HepG2 (cell line): ENCODE measurements at regions not wholly inside any gene's neighbourhood (a gene's known extent, or its start where the extent isn't known, plus 50 kb on each side); places are given as distances from the start of the nearest gene placed in this dataset.

ENCODE experiments used
- ATAC-seq: fragments of 200-7000 bp; cut with Tn5 transposase; 3 replicates; pipeline ENCODE4 v1.9.1; 2020; ENCODE audit warnings: mild to moderate bottlenecking, moderate library complexity
- BruUV-seq: library from RNA; stranded (reverse); fragments of 400-500 nt; replicated peaks from 2 replicates; lab custom pipeline; 2021; lab: Mats Ljungman, UMichigan
- CTCF ChIA-PET: fragments of 300-600 bp; formaldehyde crosslinking; extraction: SDS; loops from one replicate; lab custom pipeline; 2021; ENCODE audit warnings: low total read pairs, inconsistent platforms, low intra/inter-chr PET ratio; lab: Yijun Ruan, JAX
- POLR2A ChIA-PET: fragments of 350-600 bp; sonication (Branson Sonifier 250); formaldehyde crosslinking; loops from one replicate; lab custom pipeline; 2020; ENCODE audit warnings: antibody characterized with exemption, inconsistent platforms; lab: Yijun Ruan, JAX
- DNase-seq: peaks from one replicate; pipeline ENCODE4 v3.0.0-alpha.2; 2015; ENCODE audit warnings: low spot score
- FAIRE-seq: peaks from 3 replicates; lab custom pipeline; 2011; peaks lifted over from hg19 to GRCh38; lab: Jason Lieb, UNC
- H2AFZ ChIP-seq: one replicate; pipeline ENCODE4 v1.6.1; 2011; ENCODE audit warnings: low read length, inconsistent platforms
- H3K27ac ChIP-seq: fragments of 300-600 bp; 3 replicates; pipeline ENCODE4 v1.8.0; 2011; ENCODE audit warnings: mixed run types, mild to moderate bottlenecking, mixed read lengths, low read length, inconsistent platforms; ENCODE audit not compliant: insufficient read depth; ENCODE audit errors: extremely low read length
- H3K27me3 ChIP-seq, 2 experiments: fragments of 200-600 bp in 1 of 2; 2 replicates in 1 of 2; 3 replicates in 1 of 2; pipeline versions ENCODE4 v1.6.0 to v1.8.0; 2011; ENCODE audit warnings: low read length in 2 of 2, mild to moderate bottlenecking in 2 of 2, moderate library complexity in 2 of 2, inconsistent platforms in 1 of 2; ENCODE audit not compliant: insufficient read depth in 2 of 2, control insufficient read depth in 1 of 2
- H3K36me3 ChIP-seq, 2 experiments: fragments of 200-600 bp in 1 of 2; replicated peaks in 1 of 2; 2 replicates in 1 of 2; 3 replicates in 1 of 2; pipeline versions ENCODE4 v1.5.1 to v1.8.0; 2011; ENCODE audit warnings: low read length in 2 of 2, inconsistent platforms in 1 of 2; ENCODE audit not compliant: insufficient read depth in 2 of 2, control insufficient read depth in 1 of 2
- H3K4me1 ChIP-seq: 2 replicates; pipeline ENCODE4 v1.5.1; 2012; ENCODE audit warnings: low read length, inconsistent platforms; ENCODE audit not compliant: insufficient read depth
- H3K4me2 ChIP-seq: 2 replicates; pipeline ENCODE4 v1.6.0; 2011; ENCODE audit warnings: low read depth, low read length, inconsistent platforms
- H3K4me3 ChIP-seq, 3 experiments: fragments of 200-600 bp in 1 of 3; sonication (generic), shearing (Covaris generic) in 1 of 3; replicated peaks in 1 of 3; 2 replicates each; pipeline ENCODE4 v1.5.1; 2011 to 2016; ENCODE audit warnings: low read length in 3 of 3, inconsistent platforms in 2 of 3, low read depth in 2 of 3, mild to moderate bottlenecking in 2 of 3, control low read depth in 1 of 3, mixed read lengths in 1 of 3; ENCODE audit not compliant: insufficient read depth in 1 of 3
- H3K79me2 ChIP-seq: one replicate; pipeline ENCODE4 v1.6.1; 2011; ENCODE audit warnings: low read length, inconsistent platforms; ENCODE audit not compliant: insufficient read depth
- H3K9ac ChIP-seq: 2 replicates; pipeline ENCODE4 v1.6.0; 2011; ENCODE audit warnings: mild to moderate bottlenecking, low read depth, low read length, inconsistent platforms; ENCODE audit not compliant: insufficient read depth
- H3K9me3 ChIP-seq: 2 replicates; pipeline ENCODE4 v1.5.1; 2012; ENCODE audit warnings: mild to moderate bottlenecking, low read length
- H4K20me1 ChIP-seq: 2 replicates; pipeline ENCODE4 v1.6.0; 2011; ENCODE audit warnings: inconsistent platforms, mild to moderate bottlenecking, low read length, moderate library complexity; ENCODE audit not compliant: insufficient read depth
- AGO2 ChIP-seq: fragments of 200-400 bp; formaldehyde crosslinking; optimal IDR thresholded peaks from 2 replicates; pipeline ENCODE3; 2017; ENCODE audit warnings: mild to moderate bottlenecking, low read depth, low read length, moderate library complexity
- ATF2 ChIP-seq: sonication (generic); formaldehyde crosslinking; IDR thresholded peaks from 2 replicates; pipeline ENCODE4 v1.4.0; 2020; ENCODE audit warnings: missing genetic modification reagents
- EED ChIP-seq: sonication (generic); formaldehyde crosslinking; IDR thresholded peaks from 2 replicates; pipeline ENCODE4 v1.5.0; 2020; ENCODE audit warnings: mild to moderate bottlenecking, missing genetic modification reagents
- HES4 ChIP-seq: sonication (generic); formaldehyde crosslinking; IDR thresholded peaks from 2 replicates; pipeline ENCODE4 v1.9.0; 2021; ENCODE audit warnings: mild to moderate bottlenecking, missing genetic modification reagents, borderline replicate concordance
- ISL2 ChIP-seq: sonication (generic); formaldehyde crosslinking; IDR thresholded peaks from 2 replicates; pipeline ENCODE4 v1.5.0; 2020; ENCODE audit warnings: missing genetic modification reagents
- NFE2L1 ChIP-seq: sonication (generic); formaldehyde crosslinking; IDR thresholded peaks from 2 replicates; pipeline ENCODE4 v1.4.0; 2020; ENCODE audit warnings: missing genetic modification reagents, mild to moderate bottlenecking, borderline replicate concordance
- PAF1 ChIP-seq: IDR thresholded peaks from 2 replicates; pipeline ENCODE4 v1.6.1; 2016; ENCODE audit warnings: missing genetic modification reagents, missing compliant biosample characterization
- RELA ChIP-seq: sonication (generic); formaldehyde crosslinking; IDR thresholded peaks from 2 replicates; pipeline ENCODE4 v1.4.0; 2020; ENCODE audit warnings: missing genetic modification reagents
- RNF2 ChIP-seq: fragments of 450-650 bp; conservative IDR thresholded peaks from 2 replicates; pipeline ENCODE4 v1.6.1; 2016; ENCODE audit warnings: low read depth
- SAFB2 ChIP-seq: sonication (generic); formaldehyde crosslinking; IDR thresholded peaks from 2 replicates; pipeline ENCODE4 v1.5.1; 2020; ENCODE audit warnings: missing genetic modification reagents, low read depth, mild to moderate bottlenecking, borderline replicate concordance
- SMAD1 ChIP-seq: sonication (generic); formaldehyde crosslinking; IDR thresholded peaks from 2 replicates; pipeline ENCODE4 v1.4.0; 2020; ENCODE audit warnings: missing genetic modification reagents, low read depth, mild to moderate bottlenecking, borderline replicate concordance
- SP1 ChIP-seq, 2 experiments: fragments of 450-650 bp in 1 of 2; sonication (generic) in 1 of 2; formaldehyde crosslinking in 1 of 2; IDR thresholded peaks; 2 replicates each; pipeline versions ENCODE4 v1.4.0 to v1.6.1; 2016 to 2020; ENCODE audit warnings: missing genetic modification reagents in 1 of 2
- YY1 ChIP-seq: IDR thresholded peaks from 2 replicates; pipeline ENCODE4 v1.6.1; 2011; ENCODE audit warnings: low read length, low read depth, moderate library complexity, mild to moderate bottlenecking; ENCODE audit not compliant: insufficient read depth, insufficient replicate concordance
- ZNF160 ChIP-seq: sonication (generic); formaldehyde crosslinking; IDR thresholded peaks from 2 replicates; pipeline ENCODE4 v1.8.0; 2022; ENCODE audit warnings: mild to moderate bottlenecking, inconsistent platforms, missing genetic modification reagents
- ZNF20 ChIP-seq: sonication (generic); formaldehyde crosslinking; IDR thresholded peaks from 2 replicates; pipeline ENCODE4 v1.4.0; 2020; ENCODE audit warnings: mild to moderate bottlenecking, moderate library complexity, missing genetic modification reagents
- ZNF24 ChIP-seq: fragments of 450-650 bp; IDR thresholded peaks from 2 replicates; pipeline ENCODE4 v1.6.1; 2017; ENCODE audit warnings: antibody characterized with exemption, mild to moderate bottlenecking
- ZNF33A ChIP-seq: sonication (generic); formaldehyde crosslinking; IDR thresholded peaks from 2 replicates; pipeline ENCODE4 v1.5.1; 2020; ENCODE audit warnings: missing genetic modification reagents, mild to moderate bottlenecking, moderate library complexity, borderline replicate concordance
- ZNF441 ChIP-seq: sonication (generic); formaldehyde crosslinking; IDR thresholded peaks from 2 replicates; pipeline ENCODE4 v1.7.0; 2021; ENCODE audit warnings: missing genetic modification reagents, borderline replicate concordance
- ZNF644 ChIP-seq: IDR thresholded peaks from 2 replicates; pipeline ENCODE4 v1.6.1; 2016; ENCODE audit warnings: low read depth
- ZXDC ChIP-seq: sonication (generic); formaldehyde crosslinking; IDR thresholded peaks from 2 replicates; pipeline ENCODE4 v1.5.0; 2020; ENCODE audit warnings: mild to moderate bottlenecking, missing genetic modification reagents
- WGBS: methylation state at CpG from one replicate; pipeline ENCODE4 v1.1.6; 2017; ENCODE audit warnings: low lambda C conversion rate; 5-methylcytosine and 5-hydroxymethylcytosine counted together
- in situ Hi-C: cut with HindIII; loops from 2 replicates; pipeline ENCODE4 v1.10.0; 2017; ENCODE audit warnings: low pct_unique_long_range_greater_than_20kb; ENCODE audit not compliant: extremely low pct_ligation_motif_present
- intact Hi-C: fragments of 100-400 bp; cut with micrococcal nuclease; formaldehyde crosslinking; loops from one replicate; pipeline ENCODE4 v1.10.0; 2022; ENCODE audit not compliant: unreplicated experiment

- H2AFZ ChIP-seq, result no peak overlapping the region
- no peaks in the 10 kb centered on the region for H3K79me2 ChIP-seq
- H3K4me1 ChIP-seq, result no peaks in the 10 kb centered on the region
- in situ Hi-C loops, result no loop called here
- H3K9me3 ChIP-seq, result no peaks in the 10 kb centered on the region
- POLR2A ChIA-PET, result no interaction called here
- no peak for ATAC-seq
- H3K4me2 ChIP-seq, result no peak overlapping the region
- WGBS, result 0% methylated on average over 1 of the region's 2 CpGs
- H3K27ac ChIP-seq, result no peak overlapping the region
- no peak for DNase-seq
- H3K4me3 ChIP-seq, result no peak overlapping the region
- CTCF ChIA-PET, result no interaction called here
- peaks cover 0 to 6% of the 10 kb centered on the region in 2 experiments; a peak in 2 of 5 replicates for H3K27me3 ChIP-seq
- no TSS peak for BruUV-seq
- H3K9ac ChIP-seq, result no peak overlapping the region
- no peak for FAIRE-seq
- intact Hi-C loops, result no loop called here
- TF ChIP-seq ATF2, result no peak
- no peak for TF ChIP-seq ZNF24
- TF ChIP-seq NFE2L1 (CRISPR knock-in tag), result no peak
- TF ChIP-seq ZNF644 (CRISPR knock-in tag), result no peak
- TF ChIP-seq ZXDC, result no peak
- TF ChIP-seq ZNF441 (CRISPR knock-in tag), result no peak
- no peak for TF ChIP-seq SP1 (IDR thresholded peaks at IDR 0.05)
- TF ChIP-seq SP1 (CRISPR knock-in tag; IDR thresholded peaks at IDR 0.05), result no peak
- no peak for TF ChIP-seq PAF1 (CRISPR knock-in tag)
- TF ChIP-seq ZNF20 (CRISPR knock-in tag), result no peak
- TF ChIP-seq HES4, result no peak
- TF ChIP-seq RNF2, result no peak
- TF ChIP-seq YY1, result no peak
- TF ChIP-seq ISL2 (CRISPR knock-in tag), result no peak
- TF ChIP-seq ZNF160 (CRISPR knock-in tag), result no peak
- no peak for TF ChIP-seq AGO2
- no peak for TF ChIP-seq SMAD1 (CRISPR knock-in tag)
- no peak for TF ChIP-seq RELA (CRISPR knock-in tag)
- no peak for TF ChIP-seq EED (CRISPR knock-in tag)
- TF ChIP-seq ZNF33A (CRISPR knock-in tag), result no peak
- no peak for TF ChIP-seq SAFB2 (CRISPR knock-in tag)
- H4K20me1 ChIP-seq, result no peaks in the 10 kb centered on the region
- no peaks in the 10 kb centered on the region for H3K36me3 ChIP-seq
These were observed 207.1 kb downstream of the HERPUD2 start for GRCh38 chr7:35487841-35488240.
